Testis (tissue), 2 donors: ENCODE measurements at regions not wholly inside any gene's neighbourhood (a gene's known extent, or its start where the extent isn't known, plus 50 kb on each side); places are given as distances from the start of the nearest gene placed in this dataset.

Experiments
- DNase-seq: peaks from one replicate; pipeline ENCODE4 v3.0.0-alpha.2; 2019
- H3K27ac ChIP-seq, 2 donors: fragments of 200-600 bp; sonication (generic); one replicate each; pipeline ENCODE4 v1.5.1; 2019
- H3K27me3 ChIP-seq: fragments of 200-600 bp; sonication (generic); one replicate; pipeline ENCODE4 v1.5.1; 2019
- H3K36me3 ChIP-seq: fragments of 200-600 bp; sonication (generic); one replicate; pipeline ENCODE4 v1.5.1; 2017; ENCODE audit warnings: low read depth; ENCODE audit errors: missing control alignments
- H3K4me1 ChIP-seq: fragments of 200-600 bp; sonication (generic); one replicate; pipeline ENCODE4 v1.5.1; 2019
- H3K4me3 ChIP-seq, 2 donors: fragments of 200-600 bp; sonication (generic); one replicate each; pipeline ENCODE4 v1.5.1; 2017 to 2019
- H3K9me3 ChIP-seq: fragments of 200-600 bp; sonication (generic); one replicate; pipeline ENCODE4 v1.5.1; 2017
- POLR2A ChIP-seq: fragments of 450-650 bp; IDR thresholded peaks from one replicate; pipeline ENCODE4 v1.6.1; 2017; ENCODE audit warnings: antibody characterized with exemption, mild to moderate bottlenecking, moderate library complexity
- WGBS, 2 donors: methylation state at CpG; one replicate each; pipeline ENCODE4 v1.1.5; 2018; 5-methylcytosine and 5-hydroxymethylcytosine counted together
- intact Hi-C: fragments of 100-400 bp; cut with DNase I; formaldehyde crosslinking; loops from one replicate; pipeline ENCODE4 v1.15.1; 2023; ENCODE audit warnings: low total_unique reads
- TF ChIP-seq, protein P1 (sequence below), 3 experiments: fragments of 450-650 bp in 2 of 3; fragments of 200-600 bp in 1 of 3; sonication (generic) in 1 of 3; IDR thresholded peaks; one replicate each; pipeline ENCODE4 v1.5.1; 2016 to 2019; ENCODE audit warnings: antibody characterized with exemption in 3 of 3, mild to moderate bottlenecking in 2 of 3, moderate library complexity in 1 of 3

DNA sequence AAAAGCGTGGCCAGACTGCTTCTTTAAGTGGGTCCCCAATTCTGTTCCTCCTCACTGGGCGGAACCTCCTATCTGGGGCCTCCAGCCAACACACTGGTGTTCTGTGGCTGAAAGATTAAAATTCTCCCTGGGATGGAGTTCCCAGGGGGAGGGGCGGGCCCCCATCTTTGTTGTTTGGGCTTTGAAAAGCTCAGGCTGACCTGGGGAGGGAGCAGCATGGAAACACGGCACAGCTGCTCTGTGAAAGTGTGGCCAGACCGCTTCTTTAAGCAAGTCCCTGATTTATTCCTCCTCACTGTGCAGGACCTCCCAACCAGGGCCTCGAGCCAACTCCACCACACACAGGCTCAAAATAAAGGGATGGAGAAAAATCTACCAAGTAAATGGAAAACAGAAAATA is 219.5 kb downstream of the TMEM47 start:
- 58 to 60% methylated on average over 1 to 6 of the region's 6 CpGs for WGBS, 2 donors
- H3K27me3 ChIP-seq: no peaks in the 10 kb centered on the region
- H3K4me1 ChIP-seq: no peaks in the 10 kb centered on the region
- no peaks in the 10 kb centered on the region for H3K9me3 ChIP-seq
- no peak overlapping the region for H3K27ac ChIP-seq
- TF ChIP-seq, protein P1, sequence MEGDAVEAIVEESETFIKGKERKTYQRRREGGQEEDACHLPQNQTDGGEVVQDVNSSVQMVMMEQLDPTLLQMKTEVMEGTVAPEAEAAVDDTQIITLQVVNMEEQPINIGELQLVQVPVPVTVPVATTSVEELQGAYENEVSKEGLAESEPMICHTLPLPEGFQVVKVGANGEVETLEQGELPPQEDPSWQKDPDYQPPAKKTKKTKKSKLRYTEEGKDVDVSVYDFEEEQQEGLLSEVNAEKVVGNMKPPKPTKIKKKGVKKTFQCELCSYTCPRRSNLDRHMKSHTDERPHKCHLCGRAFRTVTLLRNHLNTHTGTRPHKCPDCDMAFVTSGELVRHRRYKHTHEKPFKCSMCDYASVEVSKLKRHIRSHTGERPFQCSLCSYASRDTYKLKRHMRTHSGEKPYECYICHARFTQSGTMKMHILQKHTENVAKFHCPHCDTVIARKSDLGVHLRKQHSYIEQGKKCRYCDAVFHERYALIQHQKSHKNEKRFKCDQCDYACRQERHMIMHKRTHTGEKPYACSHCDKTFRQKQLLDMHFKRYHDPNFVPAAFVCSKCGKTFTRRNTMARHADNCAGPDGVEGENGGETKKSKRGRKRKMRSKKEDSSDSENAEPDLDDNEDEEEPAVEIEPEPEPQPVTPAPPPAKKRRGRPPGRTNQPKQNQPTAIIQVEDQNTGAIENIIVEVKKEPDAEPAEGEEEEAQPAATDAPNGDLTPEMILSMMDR (IDR thresholded peaks at IDR 0.05): no peak
- no peak for TF ChIP-seq POLR2A
- H3K36me3 ChIP-seq: no peaks in the 10 kb centered on the region
- H3K4me3 ChIP-seq: no peak overlapping the region
- peak; percentile 60 for DNase-seq
- intact Hi-C loops: no loop called here

DNA sequence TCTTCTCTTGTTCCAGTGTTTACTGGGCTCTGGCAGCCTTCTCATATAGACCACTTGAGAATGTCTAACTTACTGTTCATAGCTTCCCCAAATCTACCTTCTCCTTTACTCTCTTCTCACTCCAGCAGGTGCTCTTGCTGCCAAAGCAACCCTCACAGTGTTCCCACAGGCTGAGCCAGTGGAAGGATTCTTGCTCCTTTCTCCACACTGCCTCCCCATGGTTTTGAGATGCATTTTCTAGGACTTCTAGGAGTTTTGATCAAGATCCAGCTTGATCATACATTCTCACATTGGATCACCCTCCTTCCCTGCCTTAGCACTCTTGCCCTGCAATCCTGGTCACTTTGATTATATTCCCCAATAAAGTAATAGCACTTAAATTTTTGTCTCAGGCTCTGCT is 230.8 kb downstream of the TMEM47 start:
- Histone ChIP-seq H3K36me3 (no peaks in the 10 kb centered on the region), H3K4me3 (no peak overlapping the region), H3K9me3 (no peaks in the 10 kb centered on the region), H3K4me1 (no peaks in the 10 kb centered on the region), H3K27me3 (no peaks in the 10 kb centered on the region), H3K27ac (no peak overlapping the region)
- no peak for TF ChIP-seq POLR2A
- TF ChIP-seq, protein P1 (IDR thresholded peaks at IDR 0.05): no peak
- intact Hi-C loops: no loop called here
- no peak for DNase-seq

DNA sequence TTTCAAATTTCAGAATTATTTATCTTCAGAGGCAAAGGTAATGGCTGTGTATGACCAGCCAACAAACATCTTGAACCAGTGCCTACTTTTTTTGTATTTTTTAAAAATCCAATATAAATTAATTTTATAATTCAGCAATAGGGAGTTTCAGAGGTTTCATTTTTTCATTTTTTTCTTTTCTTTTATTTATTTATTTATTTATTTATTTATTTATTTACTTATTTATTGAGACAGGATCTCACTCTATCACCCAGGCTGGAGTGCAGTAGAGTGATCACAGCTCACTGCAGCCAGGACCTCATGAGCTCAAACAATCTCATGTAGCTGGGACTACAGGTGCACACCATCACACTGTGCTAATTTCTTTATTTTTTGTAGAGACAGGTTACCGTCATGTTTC is 250.5 kb downstream of the TMEM47 start:
- H3K36me3 ChIP-seq: no peaks in the 10 kb centered on the region
- H3K4me3 ChIP-seq: no peak overlapping the region
- no peaks in the 10 kb centered on the region for H3K9me3 ChIP-seq
- no peak for DNase-seq
- 89 to 91% methylated on average over 1 of the region's 1 CpG for WGBS, 2 donors
- intact Hi-C loops: no loop called here
- H3K27me3 ChIP-seq: no peaks in the 10 kb centered on the region
- no peak for TF ChIP-seq POLR2A
- TF ChIP-seq, protein P1 (IDR thresholded peaks at IDR 0.05): no peak
- H3K27ac ChIP-seq: no peak overlapping the region
- no peaks in the 10 kb centered on the region for H3K4me1 ChIP-seq

DNA sequence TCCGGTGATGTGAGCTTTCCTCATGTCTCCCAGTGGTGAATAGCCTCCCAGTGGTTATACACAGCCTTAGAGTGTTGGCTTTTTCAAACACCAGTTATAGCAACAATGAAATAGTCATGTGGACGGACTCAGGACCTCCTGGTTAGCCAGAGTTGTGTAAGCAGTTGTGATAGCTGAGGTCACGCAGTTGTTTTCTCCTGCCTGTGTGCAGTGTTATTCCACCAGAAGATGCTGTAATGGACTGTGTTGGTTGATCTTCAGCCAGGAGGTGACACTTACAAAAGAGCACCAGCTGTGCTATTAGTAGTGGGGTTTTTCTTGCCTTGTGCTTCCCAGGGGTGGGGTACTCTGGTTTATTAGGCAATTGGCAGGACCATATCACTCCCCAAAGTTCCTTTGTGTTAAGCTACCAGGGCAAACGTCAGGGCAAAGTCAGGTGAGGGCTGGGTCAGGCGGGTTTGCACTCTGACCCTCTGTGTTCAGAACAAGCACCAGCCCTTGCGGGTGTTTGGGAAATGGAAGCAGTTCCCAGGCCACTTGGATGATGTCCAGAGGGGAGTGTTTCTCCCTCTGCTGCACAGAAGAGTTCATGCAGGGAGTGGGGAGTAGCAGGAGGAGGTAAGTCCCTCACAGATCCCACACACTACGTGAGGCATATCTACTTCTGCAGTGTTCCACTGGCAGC is 252.6 kb downstream of the TMEM47 start:
- H3K4me3 ChIP-seq: no peak overlapping the region
- no peaks in the 10 kb centered on the region for H3K9me3 ChIP-seq
- H3K36me3 ChIP-seq: no peaks in the 10 kb centered on the region
- intact Hi-C loops: no loop called here
- H3K27me3 ChIP-seq: no peaks in the 10 kb centered on the region
- no peaks in the 10 kb centered on the region for H3K4me1 ChIP-seq
- 45% methylated on average over 6 of the region's 7 CpGs; no CpG with 5 or more reads in 1 of the 2 donors for WGBS, 2 donors
- DNase-seq: peak; percentile 31
- no peak overlapping the region for H3K27ac ChIP-seq
- TF ChIP-seq, protein P1 (IDR thresholded peaks at IDR 0.05): no peak
- TF ChIP-seq POLR2A: no peak

DNA sequence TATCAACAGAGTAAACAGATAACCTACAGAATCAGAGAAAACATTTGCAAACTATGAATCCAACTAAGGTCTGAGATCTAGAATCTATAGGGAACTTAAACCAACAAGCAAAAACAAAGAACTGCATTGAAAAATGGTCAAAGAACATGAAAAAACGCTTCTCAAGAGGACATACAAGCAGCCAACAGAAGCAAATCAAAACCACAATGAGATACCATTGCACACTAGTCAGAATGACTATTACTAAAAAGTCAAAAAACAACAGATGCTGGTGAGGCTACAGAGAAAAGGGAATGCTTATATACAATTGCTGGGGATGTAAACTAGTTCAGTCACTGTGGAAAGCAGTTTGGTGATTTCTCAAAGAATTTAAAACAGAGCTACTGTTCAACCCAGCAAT is 255.7 kb downstream of the TMEM47 start:
- no peak for TF ChIP-seq POLR2A
- TF ChIP-seq, protein P1 (IDR thresholded peaks at IDR 0.05): no peak
- 70 to 93% methylated on average over 1 of the region's 1 CpG for WGBS, 2 donors
- Histone ChIP-seq H3K36me3 (no peaks in the 10 kb centered on the region), H3K4me1 (no peaks in the 10 kb centered on the region), H3K27ac (no peak overlapping the region), H3K9me3 (no peaks in the 10 kb centered on the region), H3K27me3 (no peaks in the 10 kb centered on the region), H3K4me3 (no peak overlapping the region)
- intact Hi-C loops: no loop called here
- DNase-seq: no peak
